Tibial nerve (tissue), 4 donors: ENCODE measurements at regions not wholly inside any gene's neighbourhood (a gene's known extent, or its start where the extent isn't known, plus 50 kb on each side); places are given as distances from the start of the nearest gene placed in this dataset.

ENCODE experiments used
- CTCF ChIP-seq, 5 experiments: fragments of 200-600 bp in 3 of 5; fragments of 450-650 bp in 2 of 5; sonication (generic) in 3 of 5; IDR thresholded peaks; one replicate each; pipeline ENCODE4 v1.5.1; 2016 to 2019; ENCODE audit warnings: antibody characterized with exemption in 5 of 5, mild to moderate bottlenecking in 3 of 5, moderate library complexity in 2 of 5
- EP300 ChIP-seq, 2 donors: sonication (generic); formaldehyde crosslinking; IDR thresholded peaks; one replicate each; pipeline ENCODE4 v1.6.1; 2017; ENCODE audit warnings: antibody characterized with exemption in 2 of 2, mild to moderate bottlenecking in 1 of 2
- POLR2A ChIP-seq, 2 donors: fragments of 450-650 bp; IDR thresholded peaks; one replicate each; pipeline ENCODE4 v1.6.1; 2017; ENCODE audit warnings: antibody characterized with exemption in 2 of 2, mild to moderate bottlenecking in 2 of 2, moderate library complexity in 2 of 2

- TF ChIP-seq POLR2A (IDR thresholded peaks at IDR 0.05), result no peak
- TF ChIP-seq EP300 (IDR thresholded peaks at IDR 0.05), result no peak
- no peak for TF ChIP-seq CTCF (IDR thresholded peaks at IDR 0.05)
Measured at GRCh38 chr5:8233479-8233878, 364.5 kb downstream of the MTRR start.
